OCI-LY1 (cell line): ENCODE measurements at regions not wholly inside any gene's neighbourhood (a gene's known extent, or its start where the extent isn't known, plus 50 kb on each side); places are given as distances from the start of the nearest gene placed in this dataset.

ENCODE experiments used
- H2AFZ ChIP-seq: fragments of 200-600 bp; sonication (generic), shearing (Covaris generic); 2 replicates; pipeline ENCODE4 v1.6.0; 2014; ENCODE audit warnings: antibody characterized with exemption, mild to moderate bottlenecking, low read length
- H3F3A ChIP-seq: fragments of 200-600 bp; sonication (generic), shearing (Covaris generic); 2 replicates; pipeline ENCODE4 v1.6.0; 2014; ENCODE audit warnings: mild to moderate bottlenecking, antibody characterized with exemption, low read length, moderate library complexity; ENCODE audit not compliant: insufficient read depth
- H3K27ac ChIP-seq: fragments of 200-600 bp; sonication (generic); 2 replicates; pipeline ENCODE4 v1.5.1; 2014; ENCODE audit warnings: low read length, mixed run types, mild to moderate bottlenecking, low read depth; ENCODE audit not compliant: poor library complexity, severe bottlenecking
- H3K27me3 ChIP-seq: fragments of 200-600 bp; sonication (generic); 2 replicates; pipeline ENCODE4 v1.6.0; 2014; ENCODE audit warnings: antibody characterized with exemption, mild to moderate bottlenecking, low read length, moderate library complexity; ENCODE audit not compliant: insufficient read depth
- H3K36me3 ChIP-seq: fragments of 200-600 bp; sonication (generic); 2 replicates; pipeline ENCODE4 v1.6.1; 2014; ENCODE audit warnings: mild to moderate bottlenecking, antibody characterized with exemption, low read length, moderate library complexity, mixed read lengths; ENCODE audit not compliant: insufficient read depth
- H3K4me1 ChIP-seq: fragments of 200-600 bp; sonication (generic); 2 replicates; pipeline ENCODE4 v1.5.1; 2014; ENCODE audit warnings: mild to moderate bottlenecking, low read length, moderate library complexity; ENCODE audit not compliant: insufficient read depth, severe bottlenecking
- H3K4me2 ChIP-seq: fragments of 200-600 bp; sonication (generic), shearing (Covaris generic); 2 replicates; pipeline ENCODE4 v1.6.1; 2014; ENCODE audit warnings: low read length
- H3K4me3 ChIP-seq: fragments of 200-600 bp; sonication (generic); 2 replicates; pipeline ENCODE4 v1.5.1; 2014; ENCODE audit warnings: low read length, low read depth, mild to moderate bottlenecking, mixed read lengths; ENCODE audit not compliant: poor library complexity, severe bottlenecking
- H3K79me2 ChIP-seq: fragments of 200-600 bp; shearing (Covaris generic); 2 replicates; pipeline ENCODE4 v1.6.1; 2016; ENCODE audit warnings: mixed run types, low read length, mixed read lengths; ENCODE audit not compliant: insufficient read depth
- H3K9ac ChIP-seq: fragments of 200-600 bp; sonication (generic), shearing (Covaris generic); 2 replicates; pipeline ENCODE4 v1.6.1; 2014; ENCODE audit warnings: mild to moderate bottlenecking, low read length, mixed read lengths
- H3K9me2 ChIP-seq: fragments of 200-600 bp; sonication (generic), shearing (Covaris generic); 2 replicates; pipeline ENCODE4 v1.6.1; 2014; ENCODE audit warnings: low read depth, mild to moderate bottlenecking, low read length, mixed read lengths
- H3K9me3 ChIP-seq: fragments of 200-600 bp; shearing (Covaris generic); 2 replicates; pipeline ENCODE4 v1.6.1; 2014; ENCODE audit warnings: low read length, mixed read lengths
- H4K20me1 ChIP-seq: fragments of 200-600 bp; sonication (generic), shearing (Covaris generic); 2 replicates; pipeline ENCODE4 v1.6.0; 2016; ENCODE audit warnings: mild to moderate bottlenecking, low read length; ENCODE audit not compliant: insufficient read depth
- EZH2 ChIP-seq: fragments of 200-600 bp; sonication (generic), shearing (Covaris generic); IDR thresholded peaks from 2 replicates; pipeline ENCODE4 v1.8.0; 2017; ENCODE audit warnings: borderline replicate concordance, mixed run types, mild to moderate bottlenecking, antibody characterized with exemption, low read length, moderate library complexity, mixed read lengths
- TF ChIP-seq, protein P1 (sequence below): fragments of 200-600 bp; sonication (generic), shearing (Covaris generic); IDR thresholded peaks from 2 replicates; pipeline ENCODE4 v1.5.1; 2017; ENCODE audit warnings: mild to moderate bottlenecking, antibody characterized with exemption, low read length, moderate library complexity, mixed read lengths

DNA sequence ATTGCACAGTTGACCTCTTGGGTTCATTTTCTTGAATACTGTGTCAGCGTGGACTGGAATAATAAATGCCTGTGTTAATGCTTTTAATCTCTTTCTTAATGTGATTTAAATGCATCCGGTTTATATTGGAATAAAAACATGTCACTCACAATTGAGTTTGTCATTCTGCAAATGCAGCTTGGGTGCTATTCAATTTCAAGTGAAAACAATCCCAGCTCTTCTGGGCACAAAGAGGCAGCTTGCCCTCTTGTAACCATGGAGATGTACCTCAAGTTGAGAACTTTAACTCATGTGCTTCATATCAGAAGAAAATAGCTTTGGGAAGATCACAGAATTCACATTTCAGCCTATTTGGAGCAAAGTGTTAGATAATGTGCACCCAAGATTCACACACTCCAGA is 355.7 kb upstream of the GNPDA2 start:
- no peak overlapping the region for H3K4me3 ChIP-seq
- no peaks in the 10 kb centered on the region for H3K36me3 ChIP-seq
- no peak overlapping the region for H3K9ac ChIP-seq
- H3K4me2 ChIP-seq: no peak overlapping the region
- no peaks in the 10 kb centered on the region for H3K79me2 ChIP-seq
- no peaks in the 10 kb centered on the region for H3K9me3 ChIP-seq
- H3F3A ChIP-seq: no peaks in the 10 kb centered on the region
- no peak overlapping the region for H2AFZ ChIP-seq
- no peaks in the 10 kb centered on the region for H3K4me1 ChIP-seq
- H3K27ac ChIP-seq: no peak overlapping the region
- H3K27me3 ChIP-seq: no peaks in the 10 kb centered on the region
- TF ChIP-seq EZH2: no peak
- TF ChIP-seq, protein P1, sequence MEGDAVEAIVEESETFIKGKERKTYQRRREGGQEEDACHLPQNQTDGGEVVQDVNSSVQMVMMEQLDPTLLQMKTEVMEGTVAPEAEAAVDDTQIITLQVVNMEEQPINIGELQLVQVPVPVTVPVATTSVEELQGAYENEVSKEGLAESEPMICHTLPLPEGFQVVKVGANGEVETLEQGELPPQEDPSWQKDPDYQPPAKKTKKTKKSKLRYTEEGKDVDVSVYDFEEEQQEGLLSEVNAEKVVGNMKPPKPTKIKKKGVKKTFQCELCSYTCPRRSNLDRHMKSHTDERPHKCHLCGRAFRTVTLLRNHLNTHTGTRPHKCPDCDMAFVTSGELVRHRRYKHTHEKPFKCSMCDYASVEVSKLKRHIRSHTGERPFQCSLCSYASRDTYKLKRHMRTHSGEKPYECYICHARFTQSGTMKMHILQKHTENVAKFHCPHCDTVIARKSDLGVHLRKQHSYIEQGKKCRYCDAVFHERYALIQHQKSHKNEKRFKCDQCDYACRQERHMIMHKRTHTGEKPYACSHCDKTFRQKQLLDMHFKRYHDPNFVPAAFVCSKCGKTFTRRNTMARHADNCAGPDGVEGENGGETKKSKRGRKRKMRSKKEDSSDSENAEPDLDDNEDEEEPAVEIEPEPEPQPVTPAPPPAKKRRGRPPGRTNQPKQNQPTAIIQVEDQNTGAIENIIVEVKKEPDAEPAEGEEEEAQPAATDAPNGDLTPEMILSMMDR: no peak
- H3K9me2 ChIP-seq: no peaks in the 10 kb centered on the region
- H4K20me1 ChIP-seq: no peaks in the 10 kb centered on the region

DNA sequence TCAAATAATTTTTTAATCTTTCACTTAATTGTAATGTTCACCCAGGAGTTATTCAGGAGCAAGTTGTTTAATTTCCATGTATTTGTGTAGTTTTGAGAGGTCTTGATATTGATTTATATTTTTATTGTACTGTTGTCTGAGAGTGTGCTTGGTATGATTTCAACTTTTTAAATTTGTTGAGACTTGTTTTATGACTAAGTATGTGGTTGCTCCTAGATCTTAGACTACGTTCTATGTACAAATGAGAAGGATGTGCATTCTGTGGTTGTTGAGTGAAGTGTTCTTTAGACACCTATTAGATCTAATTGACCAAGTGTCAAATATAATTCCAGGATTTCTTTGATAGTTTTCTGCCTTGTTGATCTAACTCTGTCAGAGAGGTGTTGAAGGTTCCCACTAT is 353.3 kb upstream of the GNPDA2 start:
- no peak overlapping the region for H3K27ac ChIP-seq
- TF ChIP-seq, protein P1: no peak
- no peak for TF ChIP-seq EZH2
- H3K4me3 ChIP-seq: no peak overlapping the region
- H3K9ac ChIP-seq: no peak overlapping the region
- no peak overlapping the region for H2AFZ ChIP-seq
- no peaks in the 10 kb centered on the region for H3K27me3 ChIP-seq
- no peaks in the 10 kb centered on the region for H4K20me1 ChIP-seq
- H3K36me3 ChIP-seq: no peaks in the 10 kb centered on the region
- H3K4me1 ChIP-seq: no peaks in the 10 kb centered on the region
- no peaks in the 10 kb centered on the region for H3F3A ChIP-seq
- no peaks in the 10 kb centered on the region for H3K9me3 ChIP-seq
- no peaks in the 10 kb centered on the region for H3K9me2 ChIP-seq
- no peaks in the 10 kb centered on the region for H3K79me2 ChIP-seq
- no peak overlapping the region for H3K4me2 ChIP-seq

- Histone ChIP-seq H3K9ac (no peak overlapping the region), H3K27ac (no peak overlapping the region), H3K79me2 (no peaks in the 10 kb centered on the region), H3K9me2 (no peaks in the 10 kb centered on the region), H3K4me3 (no peak overlapping the region), H2AFZ (no peak overlapping the region), H3K4me2 (no peak overlapping the region), H3K9me3 (no peaks in the 10 kb centered on the region), H3K36me3 (no peaks in the 10 kb centered on the region), H3K27me3 (no peaks in the 10 kb centered on the region), H3K4me1 (no peaks in the 10 kb centered on the region), H4K20me1 (no peaks in the 10 kb centered on the region), H3F3A (no peaks in the 10 kb centered on the region)
- TF ChIP-seq EZH2: no peak
- TF ChIP-seq, protein P1: no peak
Observed at GRCh38 chr4:45078201-45078600, 351.8 kb upstream of the GNPDA2 start.
